Superior temporal gyrus (tissue), 1 donor: ENCODE measurements at regions not wholly inside any gene's neighbourhood (a gene's known extent, or its start where the extent isn't known, plus 50 kb on each side); places are given as distances from the start of the nearest gene placed in this dataset.

ENCODE experiments used
- DNase-seq: peaks from one replicate; pipeline ENCODE4 v3.0.0-alpha.2; 2016; ENCODE audit errors: extremely low spot score

- DNase-seq, result no peak
These were observed 270.9 kb upstream of the LCORL start for GRCh38 chr4:18292411-18292810.

GRCh38 chr4:18291981-18292380, 270.4 kb upstream of the LCORL start:
- no peak for DNase-seq

- DNase-seq, result no peak
These were observed 269.7 kb upstream of the LCORL start for GRCh38 chr4:18291256-18291655.

- DNase-seq, result no peak
These were observed 263.8 kb upstream of the LCORL start for GRCh38 chr4:18285357-18285756.

GRCh38 chr4:18278244-18278643, 256.7 kb upstream of the LCORL start:
- no peak for DNase-seq

GRCh38 chr4:18262832-18263231, 241.3 kb upstream of the LCORL start:
- no peak for DNase-seq

- no peak for DNase-seq
These were observed 230.5 kb upstream of the LCORL start for GRCh38 chr4:18252052-18252451.

- DNase-seq, result no peak
These were observed 229.0 kb upstream of the LCORL start for GRCh38 chr4:18250564-18250963.

- DNase-seq, result no peak
These were observed 227.1 kb upstream of the LCORL start for GRCh38 chr4:18248611-18249010.

GRCh38 chr4:18247189-18247588, 225.6 kb upstream of the LCORL start:
- no peak for DNase-seq

GRCh38 chr4:18242919-18243693, 221.6 kb upstream of the LCORL start:
- no peak for DNase-seq

- DNase-seq, result no peak
These were observed 220.2 kb upstream of the LCORL start for GRCh38 chr4:18241727-18242126.

GRCh38 chr4:18234108-18234507, 212.6 kb upstream of the LCORL start:
- no peak for DNase-seq

GRCh38 chr4:18231726-18232125, 210.2 kb upstream of the LCORL start:
- no peak for DNase-seq

GRCh38 chr4:18227880-18228279, 206.3 kb upstream of the LCORL start:
- no peak for DNase-seq

GRCh38 chr4:18214411-18215055, 193.0 kb upstream of the LCORL start:
- no peak for DNase-seq

- no peak for DNase-seq
These were observed 192.1 kb upstream of the LCORL start for GRCh38 chr4:18213576-18214198.

GRCh38 chr4:18209448-18209847, 187.9 kb upstream of the LCORL start:
- DNase-seq, result no peak

- DNase-seq, result no peak
These were observed 182.4 kb upstream of the LCORL start for GRCh38 chr4:18203966-18204365.

GRCh38 chr4:18202486-18202885, 180.9 kb upstream of the LCORL start:
- no peak for DNase-seq

GRCh38 chr4:18201885-18202284, 180.3 kb upstream of the LCORL start:
- DNase-seq, result no peak

GRCh38 chr4:18198653-18199052, 177.1 kb upstream of the LCORL start:
- no peak for DNase-seq

GRCh38 chr4:18197467-18197866, 175.9 kb upstream of the LCORL start:
- no peak for DNase-seq
